ENCODE measurements at regions not wholly inside any gene's neighbourhood (a gene's known extent, or its start where the extent isn't known, plus 50 kb on each side); places are given as distances from the start of the nearest gene placed in this dataset.
A peak's percentile ranks its signal among the peaks of the same experiment; 100 is the strongest.

GRCh38 chr15:69891070-69891536, 206.6 kb downstream of the TLE3 start:
- Histone ChIP-seq H3K36me3 (no peaks in the 10 kb centered on the region), H3K27ac (no peak overlapping the region), H3K4me3 (ENCODE audit: low read depth, low read length) (no peak overlapping the region), H3K27me3 (ENCODE audit: insufficient read depth, low read depth, severe bottlenecking) (no peaks in the 10 kb centered on the region), H3K9me3 (ENCODE audit: severe bottlenecking) (no peaks in the 10 kb centered on the region)
- DNase-seq: no peak
- no peak for TF ChIP-seq CTCF (IDR thresholded peaks at IDR 0.05; ENCODE audit: low read depth, low read length)

- no peak overlapping the region for H3K27ac ChIP-seq
- H3K9me3 ChIP-seq (ENCODE audit: severe bottlenecking): no peaks in the 10 kb centered on the region
- no peak for TF ChIP-seq CTCF (IDR thresholded peaks at IDR 0.05; ENCODE audit: low read depth, low read length)
- no peaks in the 10 kb centered on the region for H3K27me3 ChIP-seq (ENCODE audit: insufficient read depth, low read depth, severe bottlenecking)
- H3K4me3 ChIP-seq (ENCODE audit: low read depth, low read length): no peak overlapping the region
- no peaks in the 10 kb centered on the region for H3K36me3 ChIP-seq
- no peak for DNase-seq
Observed at GRCh38 chr15:69891606-69892005, 206.1 kb downstream of the TLE3 start.

GRCh38 chr15:69892351-69892750, 205.4 kb downstream of the TLE3 start:
- H3K27ac ChIP-seq: no peak overlapping the region
- no peak for DNase-seq
- no peak for TF ChIP-seq CTCF (IDR thresholded peaks at IDR 0.05; ENCODE audit: low read depth, low read length)
- no peaks in the 10 kb centered on the region for H3K27me3 ChIP-seq (ENCODE audit: insufficient read depth, low read depth, severe bottlenecking)
- H3K4me3 ChIP-seq (ENCODE audit: low read depth, low read length): no peak overlapping the region
- no peaks in the 10 kb centered on the region for H3K36me3 ChIP-seq
- H3K9me3 ChIP-seq (ENCODE audit: severe bottlenecking): no peaks in the 10 kb centered on the region

GRCh38 chr15:69893086-69893485, 204.6 kb downstream of the TLE3 start:
- no peaks in the 10 kb centered on the region for H3K27me3 ChIP-seq (ENCODE audit: insufficient read depth, low read depth, severe bottlenecking)
- H3K9me3 ChIP-seq (ENCODE audit: severe bottlenecking): no peaks in the 10 kb centered on the region
- no peaks in the 10 kb centered on the region for H3K36me3 ChIP-seq
- no peak for DNase-seq
- no peak overlapping the region for H3K4me3 ChIP-seq (ENCODE audit: low read depth, low read length)
- H3K27ac ChIP-seq: no peak overlapping the region
- no peak for TF ChIP-seq CTCF (IDR thresholded peaks at IDR 0.05; ENCODE audit: low read depth, low read length)

GRCh38 chr15:69893863-69894262, 203.9 kb downstream of the TLE3 start:
- Histone ChIP-seq H3K36me3 (no peaks in the 10 kb centered on the region), H3K27me3 (ENCODE audit: insufficient read depth, low read depth, severe bottlenecking) (no peaks in the 10 kb centered on the region), H3K9me3 (ENCODE audit: severe bottlenecking) (no peaks in the 10 kb centered on the region), H3K4me3 (ENCODE audit: low read depth, low read length) (no peak overlapping the region), H3K27ac (no peak overlapping the region)
- no peak for TF ChIP-seq CTCF (IDR thresholded peaks at IDR 0.05; ENCODE audit: low read depth, low read length)
- DNase-seq: peak; percentile 65

GRCh38 chr15:69895202-69895601, 202.5 kb downstream of the TLE3 start:
- no peaks in the 10 kb centered on the region for H3K36me3 ChIP-seq
- DNase-seq: no peak
- no peaks in the 10 kb centered on the region for H3K9me3 ChIP-seq (ENCODE audit: severe bottlenecking)
- no peak overlapping the region for H3K27ac ChIP-seq
- H3K27me3 ChIP-seq (ENCODE audit: insufficient read depth, low read depth, severe bottlenecking): no peaks in the 10 kb centered on the region
- TF ChIP-seq CTCF (IDR thresholded peaks at IDR 0.05; ENCODE audit: low read depth, low read length): no peak
- no peak overlapping the region for H3K4me3 ChIP-seq (ENCODE audit: low read depth, low read length)

Measured in WERI-Rb-1 (cell line).